Osteoblast (primary cell): ENCODE measurements at regions not wholly inside any gene's neighbourhood (a gene's known extent, or its start where the extent isn't known, plus 50 kb on each side); places are given as distances from the start of the nearest gene placed in this dataset.
A peak's percentile ranks its signal among the peaks of the same experiment; 100 is the strongest.

ENCODE experiments used
- DNase-seq: peaks from one replicate; pipeline ENCODE4 v3.0.0; 2011; ENCODE audit warnings: low spot score, mixed read lengths; ENCODE audit not compliant: insufficient read length; ENCODE audit errors: missing footprints
- H2AFZ ChIP-seq: 2 replicates; pipeline ENCODE4 v1.6.0; 2011; ENCODE audit warnings: mild to moderate bottlenecking, low read length
- H3K27ac ChIP-seq: 2 replicates; pipeline ENCODE4 v1.5.1; 2011; ENCODE audit warnings: mild to moderate bottlenecking, low read depth, low read length, moderate library complexity
- H3K27me3 ChIP-seq: 2 replicates; pipeline ENCODE4 v1.6.0; 2012; ENCODE audit warnings: mild to moderate bottlenecking, control low read depth, inconsistent platforms, low read length, moderate library complexity; ENCODE audit not compliant: insufficient read depth
- H3K36me3 ChIP-seq: 2 replicates; pipeline ENCODE4 v1.5.1; 2011; ENCODE audit warnings: mild to moderate bottlenecking, low read length, control low read depth, moderate library complexity; ENCODE audit not compliant: insufficient read depth
- H3K4me1 ChIP-seq: 2 replicates; pipeline ENCODE4 v1.5.1; 2011; ENCODE audit warnings: mild to moderate bottlenecking, low read length, control low read depth, moderate library complexity; ENCODE audit not compliant: insufficient read depth
- H3K4me2 ChIP-seq: 2 replicates; pipeline ENCODE4 v1.6.0; 2011; ENCODE audit warnings: mild to moderate bottlenecking, low read length; ENCODE audit not compliant: insufficient read depth
- H3K4me3 ChIP-seq: fragments of 200-600 bp; sonication (generic); 3 replicates; pipeline ENCODE4 v1.5.1; 2012; ENCODE audit warnings: mild to moderate bottlenecking, low read length, inconsistent platforms; ENCODE audit not compliant: insufficient read depth
- H3K79me2 ChIP-seq: 2 replicates; pipeline ENCODE4 v1.6.0; 2012; ENCODE audit warnings: mild to moderate bottlenecking, low read length, control low read depth, inconsistent platforms; ENCODE audit not compliant: insufficient read depth
- H3K9me3 ChIP-seq: 2 replicates; pipeline ENCODE4 v1.5.1; 2011; ENCODE audit warnings: low read depth, low read length, control low read depth
- H4K20me1 ChIP-seq: 2 replicates; pipeline ENCODE4 v1.6.0; 2012; ENCODE audit warnings: mild to moderate bottlenecking, low read length, control low read depth; ENCODE audit not compliant: insufficient read depth
- TF ChIP-seq, protein P1 (sequence below): IDR thresholded peaks from 2 replicates; pipeline ENCODE4 v1.5.1; 2011; ENCODE audit warnings: mild to moderate bottlenecking, low read depth, low read length, moderate library complexity; ENCODE audit errors: extremely low read depth

DNA sequence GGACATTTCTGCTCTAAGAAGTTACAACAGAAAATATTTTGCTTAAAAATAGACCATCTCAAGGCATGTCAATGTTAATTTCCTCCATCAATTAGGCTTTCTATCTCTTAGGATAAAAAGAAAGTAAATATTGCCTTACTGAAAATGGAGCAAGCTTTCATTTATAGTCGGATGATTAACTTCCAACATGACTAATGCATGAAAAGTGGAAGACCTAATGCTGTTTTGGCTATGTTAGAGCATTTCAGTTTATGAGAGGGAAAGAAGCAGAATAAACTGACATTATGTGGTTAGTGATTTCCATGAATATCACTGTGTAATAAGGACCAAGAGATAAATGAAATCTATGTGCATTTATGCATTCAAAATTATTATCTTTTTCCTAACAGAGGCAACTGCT, 475.2 kb upstream of the UBE2E3 start:
- TF ChIP-seq, protein P1, sequence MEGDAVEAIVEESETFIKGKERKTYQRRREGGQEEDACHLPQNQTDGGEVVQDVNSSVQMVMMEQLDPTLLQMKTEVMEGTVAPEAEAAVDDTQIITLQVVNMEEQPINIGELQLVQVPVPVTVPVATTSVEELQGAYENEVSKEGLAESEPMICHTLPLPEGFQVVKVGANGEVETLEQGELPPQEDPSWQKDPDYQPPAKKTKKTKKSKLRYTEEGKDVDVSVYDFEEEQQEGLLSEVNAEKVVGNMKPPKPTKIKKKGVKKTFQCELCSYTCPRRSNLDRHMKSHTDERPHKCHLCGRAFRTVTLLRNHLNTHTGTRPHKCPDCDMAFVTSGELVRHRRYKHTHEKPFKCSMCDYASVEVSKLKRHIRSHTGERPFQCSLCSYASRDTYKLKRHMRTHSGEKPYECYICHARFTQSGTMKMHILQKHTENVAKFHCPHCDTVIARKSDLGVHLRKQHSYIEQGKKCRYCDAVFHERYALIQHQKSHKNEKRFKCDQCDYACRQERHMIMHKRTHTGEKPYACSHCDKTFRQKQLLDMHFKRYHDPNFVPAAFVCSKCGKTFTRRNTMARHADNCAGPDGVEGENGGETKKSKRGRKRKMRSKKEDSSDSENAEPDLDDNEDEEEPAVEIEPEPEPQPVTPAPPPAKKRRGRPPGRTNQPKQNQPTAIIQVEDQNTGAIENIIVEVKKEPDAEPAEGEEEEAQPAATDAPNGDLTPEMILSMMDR: no peak
- Histone ChIP-seq H3K9me3 (no peaks in the 10 kb centered on the region), H3K36me3 (no peaks in the 10 kb centered on the region), H3K27me3 (no peaks in the 10 kb centered on the region), H2AFZ (no peak overlapping the region), H3K4me1 (peaks cover 5% of the 10 kb centered on the region), H3K4me2 (peak overlapping the region; percentile 31), H4K20me1 (no peaks in the 10 kb centered on the region), H3K79me2 (no peaks in the 10 kb centered on the region), H3K27ac (no peak overlapping the region), H3K4me3 (no peak overlapping the region)
- DNase-seq: peak; percentile 46

DNA sequence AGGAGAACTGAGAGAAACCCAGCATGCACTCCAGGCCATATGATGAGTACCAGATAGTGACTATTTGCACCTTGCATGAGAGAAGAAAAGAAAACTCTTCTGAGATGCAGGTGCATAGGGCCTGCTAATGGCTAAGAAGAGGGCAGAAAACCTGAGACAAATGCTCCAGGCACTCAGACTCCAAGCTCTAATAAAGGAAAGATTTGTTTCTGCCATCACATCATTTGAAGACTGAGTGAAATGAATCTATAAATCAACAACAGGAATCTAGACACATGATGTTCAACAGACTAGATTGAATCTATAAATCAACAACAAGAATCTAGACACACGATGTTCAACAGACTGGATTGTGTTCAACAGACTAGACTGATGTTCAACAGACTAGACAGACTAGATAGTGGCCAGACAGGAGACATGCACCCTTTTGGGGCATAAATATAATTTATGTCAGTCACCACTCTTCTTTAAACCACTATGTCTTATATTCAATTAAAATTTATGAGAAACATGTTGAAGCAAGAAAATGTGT, 482.7 kb upstream of the UBE2E3 start:
- H3K4me3 ChIP-seq: no peak overlapping the region
- H3K27ac ChIP-seq: no peak overlapping the region
- no peak overlapping the region for H2AFZ ChIP-seq
- no peak overlapping the region for H3K4me2 ChIP-seq
- H3K36me3 ChIP-seq: no peaks in the 10 kb centered on the region
- no peaks in the 10 kb centered on the region for H3K79me2 ChIP-seq
- H3K27me3 ChIP-seq: no peaks in the 10 kb centered on the region
- TF ChIP-seq, protein P1: no peak
- no peak for DNase-seq
- H3K9me3 ChIP-seq: no peaks in the 10 kb centered on the region
- no peaks in the 10 kb centered on the region for H3K4me1 ChIP-seq
- H4K20me1 ChIP-seq: no peaks in the 10 kb centered on the region

DNA sequence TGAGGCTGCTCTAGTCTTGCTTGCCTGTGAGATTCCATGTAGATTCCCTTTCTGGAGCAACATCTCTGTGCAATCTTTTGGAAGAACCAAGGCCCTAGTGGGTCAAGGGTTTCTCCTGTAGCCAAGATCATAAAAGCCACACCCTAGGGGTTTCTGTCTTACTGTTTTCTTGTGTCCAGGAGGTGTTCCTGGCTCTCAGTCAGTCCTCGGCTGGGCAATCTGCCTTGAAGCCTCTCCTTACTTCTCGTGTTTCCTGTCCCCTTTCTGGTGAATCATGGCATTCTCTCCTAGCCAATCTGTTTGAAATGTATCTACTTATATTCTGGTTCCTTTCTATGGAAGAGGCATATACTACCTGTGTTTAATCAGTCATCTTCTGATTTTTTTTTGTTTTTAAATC, 484.8 kb upstream of the UBE2E3 start:
- H2AFZ ChIP-seq: peak overlapping the region; percentile 45
- no peaks in the 10 kb centered on the region for H3K9me3 ChIP-seq
- no peak overlapping the region for H3K4me2 ChIP-seq
- TF ChIP-seq, protein P1: no peak
- H4K20me1 ChIP-seq: no peaks in the 10 kb centered on the region
- H3K27me3 ChIP-seq: no peaks in the 10 kb centered on the region
- DNase-seq: peak; percentile 31
- H3K36me3 ChIP-seq: no peaks in the 10 kb centered on the region
- H3K4me3 ChIP-seq: no peak overlapping the region
- H3K4me1 ChIP-seq: no peaks in the 10 kb centered on the region
- H3K27ac ChIP-seq: no peak overlapping the region
- no peaks in the 10 kb centered on the region for H3K79me2 ChIP-seq

DNA sequence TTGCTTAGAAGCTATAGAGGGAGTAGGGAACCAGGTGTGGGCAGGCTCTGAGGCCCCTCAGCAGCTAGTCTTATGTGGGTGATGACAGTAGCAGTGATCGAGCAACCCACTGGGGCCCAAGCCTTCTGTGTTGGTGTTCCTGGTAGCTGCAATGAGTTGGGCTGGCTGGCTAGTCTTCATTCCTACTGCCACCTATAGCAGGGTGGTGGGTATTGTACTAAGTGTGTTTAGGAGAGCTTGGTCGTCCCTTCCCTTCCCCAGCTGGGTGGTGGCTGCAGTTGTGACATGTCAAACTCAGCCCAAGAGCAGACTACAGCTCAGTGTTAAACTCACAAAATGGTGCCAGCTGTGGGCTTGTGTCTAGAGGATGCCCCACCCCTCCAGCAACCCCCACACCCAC, 486.1 kb upstream of the UBE2E3 start:
- H3K36me3 ChIP-seq: no peaks in the 10 kb centered on the region
- no peaks in the 10 kb centered on the region for H3K27me3 ChIP-seq

More for the DNA sequence above, 486.1 kb upstream of the UBE2E3 start:
- H3K79me2 ChIP-seq: no peaks in the 10 kb centered on the region
- H3K4me3 ChIP-seq: no peak overlapping the region
- H3K4me2 ChIP-seq: no peak overlapping the region
- DNase-seq: no peak
- TF ChIP-seq, protein P1: no peak
- H2AFZ ChIP-seq: no peak overlapping the region
- no peaks in the 10 kb centered on the region for H4K20me1 ChIP-seq
- no peaks in the 10 kb centered on the region for H3K9me3 ChIP-seq
- H3K27ac ChIP-seq: no peak overlapping the region
- no peaks in the 10 kb centered on the region for H3K4me1 ChIP-seq
